CD4-positive, alpha-beta T cell treated with Interleukin-1 beta for 1 hour (primary cell): ENCODE measurements at regions not wholly inside any gene's neighbourhood (a gene's known extent, or its start where the extent isn't known, plus 50 kb on each side); places are given as distances from the start of the nearest gene placed in this dataset.

ENCODE experiments used
- DNase-seq, 2 donors: peaks; one replicate each; pipeline ENCODE4 v3.0.0-alpha.2; 2020 to 2022

DNA sequence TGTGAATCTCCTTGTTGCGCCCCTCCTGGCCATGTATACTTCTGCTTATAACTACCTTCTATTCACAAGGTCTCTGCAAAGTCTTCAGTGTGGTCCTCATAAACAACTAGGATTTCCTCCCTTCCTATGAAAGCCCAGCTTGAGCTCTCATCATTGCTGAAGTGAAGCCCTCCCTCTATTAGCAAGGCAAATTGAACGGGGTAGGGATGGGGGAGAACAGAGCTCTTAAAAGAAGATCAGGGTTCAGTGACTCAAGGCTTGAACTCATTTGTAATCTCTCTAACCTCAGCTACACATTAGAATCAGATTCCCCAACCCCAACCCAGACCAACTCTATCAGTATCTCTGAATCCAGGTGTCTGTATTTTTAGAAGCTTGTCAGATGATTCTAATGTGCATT, 88.3 kb upstream of the ST8SIA2 start:
- DNase-seq = no peak

DNA sequence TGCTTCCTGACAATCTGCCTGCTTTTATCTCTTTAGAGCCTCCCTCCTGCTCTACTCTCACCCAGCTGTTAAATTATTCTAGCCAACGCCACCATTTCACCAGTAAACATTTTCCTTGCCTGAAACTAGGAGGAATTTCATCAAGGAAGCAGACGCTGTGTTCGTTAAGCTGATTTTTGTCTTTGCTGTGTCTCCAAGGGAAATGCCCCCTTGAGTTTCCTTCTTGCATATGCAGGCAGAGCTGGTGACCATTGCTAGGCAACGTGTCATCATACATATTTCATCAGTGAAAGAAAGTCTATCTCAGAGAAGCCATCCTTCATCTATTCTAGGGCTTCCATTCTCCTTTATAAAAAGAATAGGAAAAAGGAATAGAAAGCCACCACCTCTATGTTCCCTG, 87.0 kb upstream of the ST8SIA2 start:
- no peak for DNase-seq

- DNase-seq = no peak
These were observed 78.5 kb upstream of the ST8SIA2 start for GRCh38 chr15:92315144-92315543.

GRCh38 chr15:92315595-92316211, 78.0 kb upstream of the ST8SIA2 start:
- no peak for DNase-seq

DNA sequence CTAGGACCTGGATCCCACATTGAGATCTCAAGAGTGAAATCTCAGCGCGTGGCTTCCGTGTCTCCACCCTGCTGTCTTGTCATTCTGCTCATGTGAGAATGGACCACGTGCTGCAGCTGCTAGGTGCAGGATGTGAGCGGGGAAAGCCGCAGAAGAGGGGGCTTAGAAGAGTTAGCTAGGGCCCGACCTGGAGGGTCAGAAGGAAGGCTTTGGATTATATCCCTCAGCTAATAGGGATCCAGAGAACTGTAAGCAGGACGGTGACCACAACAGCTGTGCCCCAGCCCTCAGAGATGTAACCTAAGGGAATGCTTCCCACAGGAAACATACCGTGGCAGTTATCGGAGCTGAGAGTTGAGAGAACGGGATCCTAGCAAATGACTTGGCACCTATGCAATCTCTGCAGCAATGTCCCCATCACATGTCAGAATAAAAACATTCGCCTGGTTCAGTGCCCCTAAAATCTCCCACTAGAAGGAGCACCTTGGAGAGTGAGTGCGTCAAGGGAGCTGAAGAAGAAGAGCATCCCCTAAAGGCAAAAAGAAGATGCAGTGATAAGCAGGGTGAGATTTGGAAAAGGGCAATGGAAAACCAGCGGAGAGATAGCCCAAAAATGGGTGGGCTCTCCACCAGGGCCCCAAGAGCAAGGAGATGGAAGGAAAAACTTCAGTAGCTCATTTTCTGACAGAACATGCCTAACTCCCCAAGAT, 76.9 kb upstream of the ST8SIA2 start:
- no peak for DNase-seq

- no peak for DNase-seq
These were observed 73.5 kb upstream of the ST8SIA2 start for GRCh38 chr15:92320012-92320699.

- no peak for DNase-seq
These were observed 70.9 kb upstream of the ST8SIA2 start for GRCh38 chr15:92322566-92323355.

GRCh38 chr15:92323525-92323924, 70.2 kb upstream of the ST8SIA2 start:
- no peak for DNase-seq

DNA sequence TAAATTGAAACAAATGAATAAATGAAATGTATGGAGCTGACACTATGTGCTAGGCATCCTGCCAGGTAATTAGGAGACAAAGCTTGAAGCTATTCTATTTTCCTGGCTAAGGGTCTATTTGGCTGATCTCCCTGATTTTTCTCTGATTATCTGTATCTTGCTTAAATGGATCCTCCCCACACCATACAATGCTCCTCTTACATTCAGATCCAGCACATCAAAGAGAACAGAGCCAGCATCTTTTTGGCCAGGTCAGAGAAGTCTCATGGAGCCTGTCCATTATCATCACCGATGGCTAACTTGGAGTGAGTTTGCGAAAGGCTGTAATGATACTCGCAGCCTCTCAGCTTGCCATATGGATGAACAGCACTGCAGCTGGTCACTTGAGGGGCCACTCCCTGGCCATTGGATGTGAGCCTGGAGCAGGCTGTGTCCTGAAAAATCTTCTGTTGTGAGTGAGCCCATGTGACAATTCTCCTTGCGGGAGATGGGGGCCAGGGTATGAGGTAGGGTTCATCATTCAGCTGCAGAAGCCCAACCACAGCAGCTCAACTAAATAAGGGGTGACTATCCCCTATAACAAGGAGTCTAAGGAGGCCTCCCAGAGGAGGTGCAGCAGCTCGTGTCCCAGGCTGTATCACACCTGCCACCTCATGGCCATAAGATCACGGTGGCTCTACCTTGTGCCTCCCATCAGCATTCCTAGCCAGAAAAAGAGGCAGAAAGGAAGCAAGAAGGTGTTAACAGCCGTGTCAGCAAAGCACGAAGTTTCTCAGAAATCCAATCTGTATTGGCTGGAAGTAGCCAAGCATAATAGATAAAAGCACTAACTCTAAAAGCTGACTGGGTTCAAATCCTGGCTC, 69.3 kb upstream of the ST8SIA2 start:
- DNase-seq = no peak

DNA sequence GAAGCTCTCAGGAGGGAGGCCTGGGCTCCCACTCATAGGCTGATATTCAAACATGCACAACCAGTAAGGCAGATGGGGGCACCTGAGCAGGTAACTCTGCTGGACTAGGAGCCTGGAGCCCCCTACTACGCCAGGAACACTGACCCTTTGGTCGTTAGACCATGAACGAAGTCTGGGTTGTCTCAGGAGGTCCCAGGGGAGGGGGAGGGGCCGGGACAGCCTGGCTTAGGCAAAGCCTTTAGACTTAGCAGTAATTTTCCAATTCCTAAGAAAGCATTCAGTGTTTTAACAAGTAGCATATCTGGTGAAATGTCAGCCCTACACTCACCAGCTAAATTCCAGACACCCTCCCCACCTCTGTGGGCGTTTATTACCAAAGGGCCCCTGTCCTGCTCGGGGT, 67.4 kb upstream of the ST8SIA2 start:
- no peak for DNase-seq

GRCh38 chr15:92327033-92327432, 66.6 kb upstream of the ST8SIA2 start:
- DNase-seq = no peak

DNA sequence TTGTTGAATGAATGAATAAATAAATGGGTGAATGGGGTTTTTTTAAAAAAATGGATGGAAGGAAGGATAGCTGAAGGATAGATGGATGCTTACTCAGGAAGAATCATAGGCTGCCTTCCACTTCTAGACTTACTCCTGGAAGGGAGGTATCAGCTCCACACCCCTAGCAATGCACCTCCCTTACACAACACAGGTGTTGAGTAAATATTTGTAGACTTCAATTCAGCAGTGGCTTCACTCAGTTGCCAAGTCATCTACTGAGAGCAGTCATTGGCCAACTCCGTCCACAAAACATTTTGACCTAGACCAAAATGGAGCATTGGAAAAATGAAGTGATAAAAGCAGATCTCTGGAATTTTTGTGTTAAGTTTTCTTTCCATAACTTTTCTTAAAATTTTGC, 65.5 kb upstream of the ST8SIA2 start:
- no peak for DNase-seq

- no peak for DNase-seq
These were observed 61.4 kb upstream of the ST8SIA2 start for GRCh38 chr15:92332125-92332899.

DNA sequence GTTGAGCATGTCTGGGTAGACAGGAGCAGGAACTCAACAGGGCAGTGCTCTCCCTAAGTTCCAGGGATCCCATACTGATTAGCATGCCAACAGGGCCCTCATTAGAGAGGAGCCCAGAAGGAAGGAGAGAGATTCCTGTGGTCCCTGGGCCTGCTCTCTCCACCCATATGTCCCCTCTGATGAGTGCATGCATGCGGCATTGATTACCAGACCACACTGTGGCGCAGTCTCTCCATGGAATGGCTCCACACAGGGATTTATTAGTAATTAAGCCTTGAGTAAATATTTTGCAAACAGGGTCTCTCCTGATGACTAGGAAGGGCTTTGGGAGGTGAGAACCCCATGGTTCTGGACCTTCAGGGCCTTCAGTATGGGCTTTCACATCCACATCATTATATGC, 60.0 kb upstream of the ST8SIA2 start:
- DNase-seq = no peak

- no peak for DNase-seq
These were observed 57.2 kb upstream of the ST8SIA2 start for GRCh38 chr15:92336419-92336987.

GRCh38 chr15:92339361-92339760, 54.3 kb upstream of the ST8SIA2 start:
- no peak for DNase-seq
